Breast epithelium (tissue), 4 donors: ENCODE measurements at regions not wholly inside any gene's neighbourhood (a gene's known extent, or its start where the extent isn't known, plus 50 kb on each side); places are given as distances from the start of the nearest gene placed in this dataset.

Experiments
- DNase-seq, 2 donors: peaks; one replicate each; pipeline ENCODE4 v3.0.0-alpha.2; 2019; ENCODE audit warnings: low spot score in 2 of 2
- H3K27ac ChIP-seq, 2 donors: fragments of 200-600 bp; sonication (generic) in 1 of 2; one replicate each; pipeline ENCODE4 v1.5.1; 2016 to 2019; ENCODE audit warnings: mild to moderate bottlenecking in 1 of 2
- H3K27me3 ChIP-seq, 2 donors: fragments of 200-600 bp; sonication (generic) in 1 of 2; one replicate each; pipeline versions ENCODE4 v1.5.1 to v1.6.0; 2017 to 2019; ENCODE audit warnings: control low read depth in 1 of 2, mild to moderate bottlenecking in 1 of 2
- H3K36me3 ChIP-seq: fragments of 200-600 bp; one replicate; pipeline ENCODE4 v1.5.1; 2019
- H3K4me1 ChIP-seq, 2 donors: fragments of 200-600 bp; sonication (generic); one replicate each; pipeline ENCODE4 v1.5.1; 2016 to 2019; ENCODE audit warnings: control low read depth in 1 of 2
- H3K4me3 ChIP-seq, 3 donors: fragments of 200-600 bp; sonication (generic); 1 replicate in 2 of 3; 2 replicates in 1 of 3; pipeline ENCODE4 v1.5.1; 2016 to 2019; ENCODE audit warnings: mild to moderate bottlenecking in 3 of 3, moderate library complexity in 2 of 3
- H3K9me3 ChIP-seq, 2 donors: fragments of 200-600 bp; sonication (generic) in 1 of 2; one replicate each; pipeline ENCODE4 v1.5.1; 2016 to 2019; ENCODE audit warnings: control low read depth in 1 of 2
- CTCF ChIP-seq, 3 donors: fragments of 450-650 bp; IDR thresholded peaks; one replicate each; pipeline ENCODE4 v1.5.1; 2016 to 2017; ENCODE audit warnings: antibody characterized with exemption in 3 of 3, mild to moderate bottlenecking in 3 of 3, moderate library complexity in 3 of 3
- POLR2A ChIP-seq: fragments of 450-650 bp; IDR thresholded peaks from one replicate; pipeline ENCODE4 v1.6.1; 2016; ENCODE audit warnings: antibody characterized with exemption, mild to moderate bottlenecking, moderate library complexity
- POLR2AphosphoS5 ChIP-seq, 3 donors: sonication (generic); formaldehyde crosslinking; IDR thresholded peaks; one replicate each; pipeline ENCODE4 v1.6.1; 2017; ENCODE audit warnings: antibody characterized with exemption in 3 of 3
- intact Hi-C: fragments of 100-400 bp; cut with DNase I; formaldehyde crosslinking; loops from one replicate; pipeline ENCODE4 v1.15.1; 2023; ENCODE audit warnings: low total_unique reads

GRCh38 chr9:111180811-111181210 is 142.5 kb upstream of the LPAR1 start:
- Histone ChIP-seq H3K27ac (no peak overlapping the region), H3K4me1 (no peaks in the 10 kb centered on the region), H3K9me3 (no peaks in the 10 kb centered on the region), H3K4me3 (no peak overlapping the region), H3K27me3 (no peaks in the 10 kb centered on the region), H3K36me3 (no peaks in the 10 kb centered on the region)
- DNase-seq = no peak
- intact Hi-C loops = no loop called here
- TF ChIP-seq POLR2AphosphoS5 (IDR thresholded peaks at IDR 0.05) = no peak

GRCh38 chr9:111179577-111179976 is 141.3 kb upstream of the LPAR1 start:
- H3K4me3 ChIP-seq = no peak overlapping the region
- no peak for DNase-seq
- no peaks in the 10 kb centered on the region for H3K9me3 ChIP-seq
- no peaks in the 10 kb centered on the region for H3K4me1 ChIP-seq
- H3K27ac ChIP-seq = no peak overlapping the region
- no peak for TF ChIP-seq POLR2AphosphoS5 (IDR thresholded peaks at IDR 0.05)
- TF ChIP-seq CTCF (IDR thresholded peaks at IDR 0.05) = no peak
- TF ChIP-seq POLR2A = no peak
- intact Hi-C loops = no loop called here
- H3K27me3 ChIP-seq = no peaks in the 10 kb centered on the region
- H3K36me3 ChIP-seq = no peaks in the 10 kb centered on the region

- no peaks in the 10 kb centered on the region for H3K27me3 ChIP-seq
Measured at GRCh38 chr9:111178331-111179055, 140.2 kb upstream of the LPAR1 start.

GRCh38 chr9:111176511-111176910 is 138.2 kb upstream of the LPAR1 start:
- Histone ChIP-seq H3K27me3 (no peaks in the 10 kb centered on the region), H3K36me3 (no peaks in the 10 kb centered on the region), H3K4me1 (no peaks in the 10 kb centered on the region), H3K4me3 (no peak overlapping the region), H3K27ac (no peak overlapping the region), H3K9me3 (no peaks in the 10 kb centered on the region)
- TF ChIP-seq POLR2AphosphoS5 (IDR thresholded peaks at IDR 0.05) (no peak), CTCF (IDR thresholded peaks at IDR 0.05) (no peak), POLR2A (no peak)
- intact Hi-C loops = no loop called here
- DNase-seq = no peak

More at GRCh38 chr9:111178331-111179055, 140.2 kb upstream of the LPAR1 start:
- no peak for TF ChIP-seq POLR2AphosphoS5 (IDR thresholded peaks at IDR 0.05)
- no peak for TF ChIP-seq POLR2A
- TF ChIP-seq CTCF (IDR thresholded peaks at IDR 0.05) = no peak
- Histone ChIP-seq H3K9me3 (no peaks in the 10 kb centered on the region), H3K27ac (peak overlapping the region in 1 of 2 donors; percentile 25), H3K4me3 (no peak overlapping the region), H3K4me1 (no peaks in the 10 kb centered on the region), H3K36me3 (no peaks in the 10 kb centered on the region)
- intact Hi-C loops = no loop called here
- DNase-seq = no peak

- Histone ChIP-seq H3K27ac (no peak overlapping the region), H3K4me1 (no peaks in the 10 kb centered on the region), H3K9me3 (no peaks in the 10 kb centered on the region), H3K27me3 (no peaks in the 10 kb centered on the region), H3K36me3 (no peaks in the 10 kb centered on the region), H3K4me3 (no peak overlapping the region)
- intact Hi-C loops = no loop called here
- TF ChIP-seq POLR2AphosphoS5 (IDR thresholded peaks at IDR 0.05) = no peak
- TF ChIP-seq POLR2A = no peak
- TF ChIP-seq CTCF (IDR thresholded peaks at IDR 0.05) = no peak
- no peak for DNase-seq
Measured at GRCh38 chr9:111175350-111175749, 137.1 kb upstream of the LPAR1 start.
